GM21717 (cell line): ENCODE measurements at regions not wholly inside any gene's neighbourhood (a gene's known extent, or its start where the extent isn't known, plus 50 kb on each side); places are given as distances from the start of the nearest gene placed in this dataset.
"Not testable (repeated sequence)": the region's sequence is repeated elsewhere in the genome, so short reads cannot be mapped to it uniquely, and the experiment has no call there.

ENCODE experiments used
- ATAC-seq: cut with Tn5 transposase; IDR thresholded peaks from one replicate; pipeline ENCODE4 v1.9.1; 2021; ENCODE audit warnings: mild to moderate bottlenecking, moderate library complexity; ENCODE audit not compliant: unreplicated experiment

DNA sequence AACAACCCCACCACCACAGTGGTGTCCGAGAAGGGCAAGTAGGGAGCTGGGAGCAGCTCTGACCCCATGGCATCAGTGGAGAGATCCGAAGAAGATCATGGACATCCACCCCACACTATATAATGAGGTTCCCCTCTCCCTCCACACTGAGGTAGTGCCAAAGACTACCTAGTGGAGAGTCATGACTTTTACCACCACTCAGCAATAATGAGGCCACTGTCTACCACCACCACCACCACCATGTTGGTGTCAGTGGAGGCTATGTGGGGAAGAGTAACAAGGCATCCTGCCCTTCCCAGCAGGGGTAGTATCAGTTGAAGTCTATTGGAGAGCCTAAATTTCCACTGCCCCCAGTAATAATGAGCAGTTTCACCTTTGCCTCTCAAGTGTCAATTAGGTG lies 321.7 kb upstream of the ZC3H15 start:
- ATAC-seq = no peak

- no peak for ATAC-seq
Observed at GRCh38 chr2:186170693-186171092, 315.4 kb upstream of the ZC3H15 start.

GRCh38 chr2:186181625-186182024 lies 304.4 kb upstream of the ZC3H15 start:
- ATAC-seq = no peak

DNA sequence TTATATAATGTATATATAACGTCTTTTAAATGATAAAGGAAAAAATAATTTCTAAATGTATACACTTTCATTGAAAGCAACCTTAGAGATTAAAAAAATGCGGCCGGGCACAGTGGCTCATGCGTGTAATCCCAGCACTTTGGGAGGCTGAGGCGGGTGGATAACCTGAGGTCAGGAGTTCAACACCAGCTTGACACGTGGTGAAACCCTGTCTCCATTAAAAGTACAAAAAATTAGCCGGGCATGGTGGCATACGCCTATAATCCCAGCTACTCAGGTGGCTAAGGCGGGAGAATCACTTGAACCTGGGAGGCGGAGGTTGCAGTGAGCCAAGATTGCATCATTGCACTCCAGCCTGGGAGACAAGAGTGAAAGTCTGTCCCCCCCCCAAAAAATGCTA lies 303.7 kb upstream of the ZC3H15 start:
- ATAC-seq = not testable (repeated sequence)

GRCh38 chr2:186183406-186183805 lies 302.7 kb upstream of the ZC3H15 start:
- ATAC-seq = no peak

- no peak for ATAC-seq
Observed at GRCh38 chr2:186187854-186188253, 298.2 kb upstream of the ZC3H15 start.

GRCh38 chr2:186189816-186190215 lies 296.2 kb upstream of the ZC3H15 start:
- ATAC-seq = no peak

DNA sequence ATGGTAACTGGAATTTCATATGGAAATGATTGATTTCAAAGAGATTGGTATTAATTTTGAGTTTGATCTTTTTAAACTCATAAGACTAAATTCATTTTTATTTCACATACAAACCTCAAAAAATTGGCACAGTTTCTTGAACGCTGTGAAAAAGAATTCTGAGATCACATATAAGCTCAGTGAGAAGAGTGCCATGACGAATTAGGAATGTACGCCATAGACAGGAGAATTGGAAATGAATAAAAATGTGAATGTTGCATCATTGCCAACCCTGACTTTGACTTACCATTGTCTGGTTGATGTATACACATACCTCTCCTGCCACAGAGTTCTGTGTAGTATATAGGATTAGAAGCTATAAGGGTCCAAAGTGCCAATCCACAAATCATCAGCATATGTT lies 290.4 kb upstream of the ZC3H15 start:
- no peak for ATAC-seq

GRCh38 chr2:186197955-186198354 lies 288.1 kb upstream of the ZC3H15 start:
- ATAC-seq = no peak

DNA sequence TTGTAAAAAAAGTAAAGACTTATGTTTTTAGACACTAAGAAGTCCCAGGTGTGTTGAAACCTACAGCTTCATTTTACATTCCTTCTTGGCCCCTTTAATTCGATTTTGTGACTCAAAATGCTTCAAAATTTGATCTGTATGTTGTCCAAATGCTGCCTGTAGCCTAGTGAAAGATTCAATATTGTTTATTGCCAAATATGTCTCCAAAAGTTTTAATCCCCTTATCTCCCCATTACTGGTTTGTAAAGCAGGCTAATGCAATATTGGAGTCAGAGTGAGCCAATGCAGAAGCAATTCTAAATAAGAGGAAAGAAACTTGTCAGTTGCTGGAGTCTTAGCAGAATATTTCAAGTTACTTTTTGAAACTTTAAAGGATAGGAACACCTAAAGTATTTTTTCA lies 287.0 kb upstream of the ZC3H15 start:
- ATAC-seq = no peak

DNA sequence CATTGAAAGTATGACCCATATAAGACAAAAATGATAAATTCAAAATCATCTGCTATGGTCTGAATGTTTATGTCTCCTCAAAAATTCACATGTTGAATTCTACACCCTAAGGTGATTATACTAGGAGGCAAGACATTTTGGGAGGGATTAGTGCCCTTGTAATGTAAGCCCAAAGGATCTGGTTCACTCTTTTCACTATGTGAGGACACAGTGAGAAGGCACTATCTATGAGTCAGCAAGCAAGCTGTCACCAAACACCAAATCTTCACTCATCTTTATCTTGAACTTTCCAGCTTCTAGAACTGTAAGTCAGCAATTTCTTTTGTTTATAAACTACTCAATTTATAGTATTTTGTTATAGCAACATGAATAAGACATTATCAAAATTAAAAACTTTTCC lies 284.7 kb upstream of the ZC3H15 start:
- no peak for ATAC-seq

DNA sequence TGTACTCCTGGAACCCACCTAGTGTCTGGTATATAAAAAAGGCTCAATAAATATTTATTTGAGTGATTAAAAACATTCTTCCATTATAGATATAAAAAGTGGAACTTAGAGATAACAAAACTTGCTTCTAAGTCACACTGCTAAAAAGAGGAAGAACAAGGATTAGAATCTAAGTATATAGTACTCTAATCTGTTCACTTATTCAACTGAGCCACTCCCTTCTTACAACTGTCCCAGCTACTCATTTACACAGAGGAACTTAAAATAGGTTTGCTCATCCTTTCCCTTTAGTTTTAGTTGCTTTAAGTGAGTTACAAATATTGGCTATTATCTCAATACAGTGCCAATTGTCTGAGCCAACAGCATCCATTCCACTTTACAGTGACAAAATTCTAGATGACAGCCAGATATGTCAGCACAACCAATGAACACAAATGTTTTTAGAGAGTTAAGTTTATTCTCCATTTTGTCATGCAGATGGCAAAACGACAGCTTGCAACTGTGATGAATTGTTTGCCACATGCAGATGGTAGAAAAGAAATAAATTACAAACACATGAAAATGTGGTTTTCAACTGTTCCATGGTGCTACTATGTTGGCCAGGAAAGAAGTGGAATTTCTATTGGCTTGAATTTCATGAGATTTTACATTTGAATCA lies 280.7 kb upstream of the ZC3H15 start:
- no peak for ATAC-seq

DNA sequence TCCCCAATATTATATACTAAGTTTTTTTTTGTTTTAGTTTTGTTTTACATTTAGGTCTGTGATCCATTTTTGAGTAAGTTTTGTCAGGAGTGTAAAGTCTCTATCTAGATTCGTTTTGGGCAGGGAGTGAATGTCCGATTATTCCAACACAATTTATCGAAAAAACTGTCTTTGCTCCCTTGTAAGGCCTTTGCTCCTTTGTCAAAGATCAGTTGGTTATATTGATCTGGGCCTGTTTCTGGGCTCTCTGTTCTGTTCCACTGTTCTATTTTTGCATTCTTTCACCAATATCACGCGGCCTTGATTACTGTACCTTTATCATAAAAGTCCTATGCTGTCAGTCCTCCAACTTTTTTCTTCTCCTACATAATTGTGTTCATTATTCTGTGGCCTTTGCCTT lies 276.5 kb upstream of the ZC3H15 start:
- ATAC-seq = no peak

- ATAC-seq = no peak
Observed at GRCh38 chr2:186220409-186220808, 265.7 kb upstream of the ZC3H15 start.

DNA sequence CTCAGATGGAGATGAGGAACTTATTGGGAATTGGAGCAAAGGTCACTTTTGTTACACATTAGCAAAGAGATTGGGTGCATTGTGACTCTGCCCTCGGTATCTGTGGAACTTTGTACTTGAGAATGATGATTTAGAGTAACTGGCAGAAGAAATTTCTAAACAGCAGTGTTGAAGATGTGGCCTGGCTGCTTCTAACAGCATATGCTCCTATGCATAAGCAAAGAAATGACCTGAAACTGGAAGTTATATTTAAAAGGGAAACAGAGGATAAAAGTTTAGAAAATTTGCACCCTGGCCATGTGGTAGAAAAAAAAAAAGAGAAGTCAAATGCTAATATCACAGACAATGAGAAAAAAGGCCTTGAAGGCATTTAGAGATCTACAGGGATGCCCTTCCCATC lies 256.8 kb upstream of the ZC3H15 start:
- no peak for ATAC-seq

DNA sequence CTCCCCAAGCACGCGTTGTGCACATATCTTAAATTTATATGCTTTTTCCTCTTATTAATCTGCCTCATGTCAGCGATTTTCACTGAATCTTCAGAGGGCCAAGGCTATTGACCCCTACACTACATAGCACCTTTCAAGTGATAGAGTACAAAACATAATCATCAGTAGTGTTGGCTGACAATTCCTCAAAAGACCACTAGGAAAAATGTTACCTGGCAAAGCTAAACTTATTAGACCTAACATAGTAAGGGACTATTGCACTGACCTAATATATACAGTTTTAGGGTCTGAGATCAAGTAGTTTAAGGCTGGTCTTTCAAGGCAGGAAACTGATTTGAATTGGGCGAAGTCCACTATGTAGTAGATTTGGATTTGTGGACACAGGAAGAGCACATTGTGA lies 244.2 kb upstream of the ZC3H15 start:
- ATAC-seq = no peak

DNA sequence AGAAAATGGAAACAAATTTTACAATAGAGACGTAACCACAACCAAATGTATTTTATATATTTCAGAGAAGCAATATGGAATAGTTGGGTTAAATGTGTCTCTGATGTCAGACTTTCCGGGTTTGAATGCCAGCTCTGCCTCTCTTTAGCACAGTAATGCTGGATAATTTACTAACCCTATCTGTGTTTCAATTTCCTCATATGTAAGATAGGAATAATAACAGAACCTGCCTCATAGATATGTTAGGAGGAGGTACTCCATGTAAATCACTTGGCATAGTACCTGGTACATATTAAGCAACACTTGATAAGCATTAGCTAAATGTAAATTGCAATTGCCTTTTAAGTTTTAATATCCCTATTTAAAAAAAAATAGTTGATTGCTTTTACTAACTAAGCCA lies 231.3 kb upstream of the ZC3H15 start:
- no peak for ATAC-seq

- ATAC-seq = no peak
Observed at GRCh38 chr2:186255823-186256222, 230.2 kb upstream of the ZC3H15 start.

DNA sequence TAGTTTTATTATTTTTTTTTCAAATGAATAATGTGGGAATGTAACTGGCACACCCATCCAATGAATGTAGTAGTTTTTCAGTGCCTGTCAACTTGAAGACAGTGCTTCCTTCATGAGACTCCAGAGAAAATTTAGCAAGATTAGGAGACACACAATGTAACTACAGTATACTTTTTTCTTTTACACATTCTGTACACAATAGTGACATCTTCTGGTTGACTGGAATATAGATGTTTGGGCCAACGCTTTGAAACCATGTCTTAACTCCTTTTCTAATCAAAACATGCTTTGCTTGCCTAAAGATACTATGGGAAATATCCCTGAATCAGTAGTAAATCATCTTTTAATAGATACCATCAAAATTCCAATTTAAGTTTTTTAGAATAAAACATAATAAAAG lies 229.5 kb upstream of the ZC3H15 start:
- no peak for ATAC-seq

- no peak for ATAC-seq
Observed at GRCh38 chr2:186263673-186264250, 222.3 kb upstream of the ZC3H15 start.

GRCh38 chr2:186269536-186269935 lies 216.5 kb upstream of the ZC3H15 start:
- no peak for ATAC-seq

- ATAC-seq = no peak
Observed at GRCh38 chr2:186273953-186274352, 212.1 kb upstream of the ZC3H15 start.

DNA sequence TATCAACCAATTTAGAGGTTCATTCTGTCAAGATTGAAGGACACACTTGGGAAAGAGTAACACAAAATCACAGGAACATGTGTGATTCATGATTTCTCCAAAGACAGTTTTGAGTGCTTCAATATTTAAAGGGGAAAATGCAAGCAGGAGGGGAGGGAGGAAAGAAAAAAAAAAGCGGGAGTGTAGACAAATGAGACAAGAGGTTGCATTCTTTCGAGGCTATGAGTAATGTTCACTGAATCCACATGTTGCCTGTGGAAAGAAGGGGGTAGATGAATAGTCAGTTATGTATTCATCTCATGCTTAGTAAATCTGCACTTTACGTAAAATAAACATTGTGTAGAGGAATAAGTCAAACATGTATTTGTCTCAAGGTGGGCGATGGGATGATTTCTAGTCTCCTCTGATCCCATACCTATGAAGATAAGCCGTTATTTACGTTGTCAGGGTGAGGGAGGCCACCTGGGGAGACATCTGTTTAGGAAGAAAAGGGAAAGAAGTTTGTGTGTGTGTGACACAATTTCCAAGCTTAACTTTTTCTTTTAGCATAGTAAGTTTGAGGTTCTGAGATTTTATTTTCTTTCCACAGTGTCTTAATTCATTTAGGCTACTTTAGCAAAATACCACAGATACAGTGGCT lies 211.0 kb upstream of the ZC3H15 start:
- no peak for ATAC-seq
